ENCODE measurements at regions not wholly inside any gene's neighbourhood (a gene's known extent, or its start where the extent isn't known, plus 50 kb on each side); places are given as distances from the start of the nearest gene placed in this dataset.

DNA sequence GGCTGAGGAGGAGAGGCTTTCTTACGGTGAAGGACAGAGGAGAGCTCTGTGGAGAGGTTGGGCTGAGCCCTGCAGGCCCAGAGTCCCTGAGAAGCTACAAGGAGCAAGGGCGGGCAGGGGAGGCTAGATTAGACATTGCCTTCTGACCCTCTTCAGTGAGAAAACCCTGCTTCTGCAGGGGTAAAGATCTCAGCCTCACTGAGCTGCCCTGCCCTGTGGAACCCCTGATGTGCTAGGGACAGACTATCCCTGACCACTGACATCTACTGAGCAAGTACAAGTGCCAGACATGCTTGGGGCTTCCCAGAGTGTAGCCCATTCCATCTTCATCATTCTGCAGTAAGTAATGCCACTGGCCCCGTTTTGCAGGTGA, 111.5 kb downstream of the CYP26B1 start:
- Histone ChIP-seq H3K79me1 (ENCODE audit: low read depth, low read length) (no peaks in the 10 kb centered on the region), H3K79me2 (ENCODE audit: control insufficient read depth in 1 of 2, insufficient read depth in 2 of 2, low read length in 2 of 2) (no peaks in the 10 kb centered on the region), H2BK20ac (ENCODE audit: low read length) (no peak overlapping the region), H3K27me3 (replicated peaks in 1 of 4; ENCODE audit: control insufficient read depth in 3 of 4, extremely low read depth in 1 of 4, insufficient read depth in 3 of 4, low read length in 3 of 4) (no peaks in the 10 kb centered on the region), H3K27ac (ENCODE audit: low read depth, low read length) (no peak overlapping the region), H3K4me3 (ENCODE audit: extremely low read depth in 1 of 4, insufficient read depth in 2 of 4, low read depth in 3 of 4, low read length in 4 of 4) (no peak overlapping the region), H3K36me3 (ENCODE audit: control insufficient read depth in 2 of 4, insufficient read depth in 4 of 4, low read length in 3 of 4) (no peaks in the 10 kb centered on the region), H3K4me1 (replicated peaks in 1 of 4; ENCODE audit: control insufficient read depth in 3 of 4, insufficient read depth in 4 of 4, low read length in 3 of 4) (peaks cover 0 to 3% (median 0%) of the 10 kb centered on the region in 4 experiments; a peak in 2 of 7 replicates), H3K4ac (replicated peaks; ENCODE audit: insufficient read length, low read depth, low read length) (no peak overlapping the region), H2BK5ac (ENCODE audit: low read depth, low read length) (no peak overlapping the region), H2BK120ac (replicated peaks; ENCODE audit: low read depth, low read length) (no peak overlapping the region), H4K91ac (replicated peaks; ENCODE audit: insufficient read length, low read length) (no peak overlapping the region), H3K9me3 (ENCODE audit: insufficient read depth in 2 of 2, low read depth in 1 of 2, low read length in 1 of 2) (no peaks in the 10 kb centered on the region), H3K9ac (replicated peaks in 1 of 4; ENCODE audit: extremely low read depth in 1 of 4, low read depth in 3 of 4, low read length in 3 of 4) (no peak overlapping the region), H3K18ac (ENCODE audit: extremely low read depth, low read length) (no peak overlapping the region), H2BK12ac (ENCODE audit: low read depth, low read length) (no peak overlapping the region), H4K5ac (ENCODE audit: insufficient read length, low read depth, low read length) (no peak overlapping the region), H3K4me2 (ENCODE audit: insufficient read depth in 1 of 2, low read depth in 2 of 2, low read length in 2 of 2) (no peak overlapping the region), H3K23ac (ENCODE audit: insufficient read length) (no peak overlapping the region), H2AK5ac (ENCODE audit: low read depth, low read length) (no peak overlapping the region), H3K14ac (ENCODE audit: insufficient read length) (no peak overlapping the region), H2BK15ac (ENCODE audit: low read length) (no peak overlapping the region), H4K8ac (ENCODE audit: extremely low read depth, insufficient read depth, low read length) (no peak overlapping the region; the same call in 1 of the 2 replicates), H3K56ac (replicated peaks; ENCODE audit: insufficient read length, low read depth, low read length) (no peak overlapping the region), H3K23me2 (ENCODE audit: low read depth, low read length) (no peaks in the 10 kb centered on the region; the same call in 1 of the 2 replicates), H4K20me1 (replicated peaks in 1 of 2; ENCODE audit: control insufficient read depth in 1 of 2, insufficient read depth in 2 of 2, low read length in 2 of 2) (no peaks in the 10 kb centered on the region), H2AFZ (ENCODE audit: low read length) (no peak overlapping the region)
- TF ChIP-seq CBX5 (IDR thresholded peaks at IDR 0.05; ENCODE audit: low read depth, low read length) (no peak), BCL11A (IDR thresholded peaks at IDR 0.05; ENCODE audit: low read depth in 2 of 2, low read length in 2 of 2) (no peak), FOSL1 (IDR thresholded peaks at IDR 0.05; ENCODE audit: insufficient read depth, low read depth, low read length) (no peak), EZH2 (IDR thresholded peaks at IDR 0.05; ENCODE audit: low read depth, low read length, severe bottlenecking) (no peak)
- 73% methylated on average over 3 of the region's 3 CpGs; no CpG with 5 or more reads in 1 of the 2 experiments for WGBS, 2 experiments (ENCODE audit: extremely low coverage in 1 of 2, insufficient coverage in 1 of 2, insufficient read length in 1 of 2, insufficient replicate concordance in 2 of 2, low coverage in 1 of 2, low lambda C conversion rate in 2 of 2, missing lambda C conversion rate in 1 of 2)
- DNase-seq (ENCODE audit: low read depth in 1 of 2, low spot score in 2 of 2) (no peak), FAIRE-seq (no peak)
- ChIA-PET POLR2A (ENCODE audit: partially characterized antibody) (no interaction called here), CTCF (ENCODE audit: partially characterized antibody) (interaction anchor here (1.3 kb wide), 2 partner anchors 32 to 102 kb away, joined by 3 to 4 read pairs; no protein-coding TSS in a partner anchor)
